MM.1S (cell line): ENCODE measurements at regions not wholly inside any gene's neighbourhood (a gene's known extent, or its start where the extent isn't known, plus 50 kb on each side); places are given as distances from the start of the nearest gene placed in this dataset.

ENCODE experiments used
- CTCF ChIP-seq: fragments of 300-600 bp; sonication (generic); IDR thresholded peaks from 2 replicates; pipeline ENCODE4 v1.5.1; 2016; ENCODE audit warnings: antibody characterized with exemption, low read length, mixed read lengths
- EZH2 ChIP-seq: fragments of 300-600 bp; sonication (generic); optimal IDR thresholded peaks from 2 replicates; pipeline ENCODE3; 2017; ENCODE audit warnings: low read depth, mild to moderate bottlenecking, antibody characterized with exemption, low read length, mixed read lengths
- EZH2phosphoT487 ChIP-seq: fragments of 300-600 bp; sonication (generic); IDR thresholded peaks from 2 replicates; pipeline ENCODE4 v1.6.1; 2018; ENCODE audit warnings: antibody characterized with exemption, low read length

- no peak for TF ChIP-seq CTCF
- no peak for TF ChIP-seq EZH2
- no peak for TF ChIP-seq EZH2phosphoT487
Measured at GRCh38 chr6:6801635-6802218, 213.2 kb downstream of the LY86 start.
